Activated CD4-positive, alpha-beta memory T cell treated with anti-CD3 and anti-CD28 coated beads for 36 hours (primary cell): ENCODE measurements at regions not wholly inside any gene's neighbourhood (a gene's known extent, or its start where the extent isn't known, plus 50 kb on each side); places are given as distances from the start of the nearest gene placed in this dataset.

ENCODE experiments used
- CTCF ChIA-PET: fragments of 350-600 bp; sonication (Branson Sonifier 250); formaldehyde crosslinking; loops from one replicate; lab custom pipeline; 2021; ENCODE audit warnings: antibody characterized with exemption, inconsistent platforms; lab: Charles Lee
- POLR2A ChIA-PET: fragments of 350-600 bp; sonication (Branson Sonifier 250); formaldehyde crosslinking; loops from one replicate; lab custom pipeline; 2021; ENCODE audit warnings: antibody characterized with exemption; lab: Charles Lee
- DNase-seq: peaks from one replicate; pipeline ENCODE4 v3.0.0-alpha.2; 2020
- H3K27ac Mint-ChIP-seq: one replicate; pipeline ENCODE4 v1.8.0; 2021; ENCODE audit warnings: mixed read lengths
- H3K27me3 Mint-ChIP-seq: one replicate; pipeline ENCODE4 v1.8.0; 2021; ENCODE audit warnings: mixed read lengths
- H3K36me3 Mint-ChIP-seq: one replicate; pipeline ENCODE4 v1.8.0; 2021; ENCODE audit warnings: mixed read lengths
- H3K4me1 Mint-ChIP-seq: one replicate; pipeline ENCODE4 v1.8.0; 2021; ENCODE audit warnings: low read depth, mixed read lengths
- H3K4me3 Mint-ChIP-seq: one replicate; pipeline ENCODE4 v1.8.0; 2021; ENCODE audit warnings: mild to moderate bottlenecking, mixed read lengths
- H3K9me3 Mint-ChIP-seq: one replicate; pipeline ENCODE4 v1.8.0; 2021; ENCODE audit warnings: mixed read lengths
- intact Hi-C: fragments of 100-400 bp; cut with micrococcal nuclease; formaldehyde crosslinking; loops from one replicate; pipeline ENCODE4 v1.15.1; 2023

DNA sequence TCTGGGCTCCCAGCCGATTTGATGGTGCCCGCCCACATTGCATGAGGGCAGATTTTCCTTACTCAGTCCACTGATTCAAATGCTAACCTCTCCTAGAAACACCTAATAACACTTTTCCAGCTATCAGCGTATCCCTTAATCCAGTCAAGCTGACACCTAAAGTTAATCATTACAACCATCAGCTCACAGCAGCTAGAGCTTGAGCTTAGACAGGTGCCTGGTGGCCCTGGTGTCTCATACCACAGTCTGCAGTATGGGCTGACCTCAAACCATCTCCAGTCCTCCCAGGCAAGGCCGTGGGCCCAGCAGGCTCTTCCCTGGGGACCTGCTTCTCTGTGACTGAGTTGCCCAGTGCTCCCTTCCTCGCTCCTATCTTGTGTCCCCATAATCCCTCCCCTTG lies 174.4 kb upstream of the NECTIN1 start:
- Mint-ChIP-seq H3K27ac (no peak overlapping the region), H3K36me3 (no peaks in the 10 kb centered on the region), H3K4me3 (no peak overlapping the region), H3K9me3 (no peaks in the 10 kb centered on the region), H3K27me3 (peaks cover 3% of the 10 kb centered on the region), H3K4me1 (no peaks in the 10 kb centered on the region)
- intact Hi-C loops, result no loop called here
- DNase-seq, result no peak
- POLR2A ChIA-PET, result no interaction called here
- CTCF ChIA-PET, result no interaction called here

DNA sequence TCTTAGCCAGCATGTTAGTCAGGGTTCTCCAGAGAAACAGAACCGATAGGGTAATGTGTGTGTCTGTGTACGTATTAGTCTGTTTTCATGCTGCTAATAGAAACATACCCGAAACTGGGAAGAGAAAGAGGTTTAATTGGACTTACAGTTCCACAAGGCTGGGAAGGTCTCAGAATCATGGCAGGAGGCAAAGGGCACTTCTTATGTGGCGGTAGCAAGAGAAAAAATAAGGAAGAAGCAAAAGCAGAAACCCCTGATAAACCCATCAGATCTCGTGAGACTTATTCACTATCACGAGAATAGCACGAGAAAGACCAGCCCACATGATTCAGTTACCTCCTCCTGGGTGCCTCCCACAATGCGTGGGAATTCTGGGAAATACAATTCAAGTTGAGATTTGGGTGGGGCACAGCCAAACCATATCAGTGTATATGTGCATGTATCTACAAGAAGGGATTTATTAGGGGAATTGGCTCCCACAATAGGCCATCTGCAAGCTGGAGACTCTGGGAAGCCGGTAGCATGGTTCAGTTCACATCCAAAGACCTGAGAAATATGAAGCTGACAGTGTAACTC lies 173.7 kb upstream of the NECTIN1 start:
- intact Hi-C loops, result no loop called here
- no peak for DNase-seq
- POLR2A ChIA-PET, result no interaction called here
- Mint-ChIP-seq H3K9me3 (no peaks in the 10 kb centered on the region), H3K27ac (no peak overlapping the region), H3K4me1 (no peaks in the 10 kb centered on the region), H3K27me3 (peaks cover 3% of the 10 kb centered on the region), H3K36me3 (no peaks in the 10 kb centered on the region), H3K4me3 (no peak overlapping the region)
- CTCF ChIA-PET, result no interaction called here

DNA sequence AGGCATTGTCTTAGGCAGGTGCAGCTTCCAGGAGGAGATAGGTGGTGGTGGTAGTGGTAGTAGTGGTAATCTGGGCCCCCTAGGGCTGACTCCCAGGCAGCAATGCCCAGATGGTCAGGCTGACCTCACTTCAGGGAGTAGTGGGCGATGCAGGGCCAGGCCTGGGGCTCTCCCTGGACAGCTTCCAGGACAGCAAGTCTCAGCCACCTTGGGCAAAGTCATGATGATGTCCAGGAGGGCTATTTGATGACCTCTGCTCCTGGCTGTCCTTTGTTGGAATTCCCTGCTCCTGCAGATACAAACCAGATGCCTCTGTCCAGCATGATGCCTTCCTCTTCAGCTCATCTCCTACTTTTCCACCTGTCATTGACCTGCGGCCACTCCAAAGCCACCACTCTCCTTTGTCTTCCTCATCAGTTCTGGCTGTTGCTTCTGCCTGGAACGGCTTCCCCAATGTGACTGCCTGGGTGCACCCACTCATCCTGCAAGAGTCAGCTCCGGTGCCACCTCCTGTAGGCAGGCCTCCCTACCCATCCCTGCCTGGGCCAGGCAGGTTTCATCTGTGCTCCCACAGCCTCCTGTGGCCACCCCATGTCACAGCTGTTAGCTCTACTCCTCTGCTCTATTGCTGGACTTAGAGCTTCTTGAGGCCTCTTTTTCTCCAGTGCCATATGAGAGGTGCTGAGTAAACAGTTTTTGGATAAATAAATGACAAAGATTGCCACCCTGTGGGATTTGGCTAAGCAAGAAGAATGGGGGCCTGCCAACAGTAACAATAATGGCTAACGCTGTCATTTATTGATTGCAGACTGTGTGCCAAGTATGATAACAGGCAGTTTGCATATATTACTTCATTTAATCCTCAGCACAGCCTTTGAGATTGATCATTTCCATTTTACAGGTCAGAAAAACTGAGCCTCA lies 172.9 kb upstream of the NECTIN1 start:
- Mint-ChIP-seq H3K27me3 (no peaks in the 10 kb centered on the region), H3K4me3 (no peak overlapping the region), H3K4me1 (no peaks in the 10 kb centered on the region), H3K9me3 (no peaks in the 10 kb centered on the region), H3K27ac (no peak overlapping the region), H3K36me3 (no peaks in the 10 kb centered on the region)
- intact Hi-C loops, result no loop called here
- CTCF ChIA-PET, result no interaction called here
- POLR2A ChIA-PET, result no interaction called here
- DNase-seq, result no peak

DNA sequence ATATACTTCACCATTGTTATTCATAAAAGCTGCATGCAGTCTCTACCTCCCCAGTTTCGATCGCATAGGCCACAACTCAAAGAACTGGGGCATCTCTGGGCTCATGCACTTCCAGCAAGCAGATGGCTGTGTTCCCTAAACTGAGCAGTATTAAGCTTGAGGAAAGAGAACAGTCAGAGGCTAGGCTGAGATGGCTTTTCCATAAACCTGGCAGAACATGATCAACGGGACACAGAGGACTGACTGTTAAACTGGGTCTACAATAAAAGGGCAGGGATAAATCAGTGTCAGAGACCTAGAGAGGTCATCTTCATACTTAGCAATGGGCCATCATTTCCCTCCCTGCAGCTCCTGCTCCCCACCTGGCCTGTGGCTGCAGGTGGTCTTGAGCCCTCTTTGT lies 171.0 kb upstream of the NECTIN1 start:
- ChIA-PET POLR2A (no interaction called here), CTCF (no interaction called here)
- H3K4me3 Mint-ChIP-seq, result no peak overlapping the region
- H3K36me3 Mint-ChIP-seq, result no peaks in the 10 kb centered on the region
- DNase-seq, result no peak
- H3K27ac Mint-ChIP-seq, result no peak overlapping the region
- H3K27me3 Mint-ChIP-seq, result no peaks in the 10 kb centered on the region
- no peaks in the 10 kb centered on the region for H3K9me3 Mint-ChIP-seq
- no peaks in the 10 kb centered on the region for H3K4me1 Mint-ChIP-seq
- intact Hi-C loops, result no loop called here

DNA sequence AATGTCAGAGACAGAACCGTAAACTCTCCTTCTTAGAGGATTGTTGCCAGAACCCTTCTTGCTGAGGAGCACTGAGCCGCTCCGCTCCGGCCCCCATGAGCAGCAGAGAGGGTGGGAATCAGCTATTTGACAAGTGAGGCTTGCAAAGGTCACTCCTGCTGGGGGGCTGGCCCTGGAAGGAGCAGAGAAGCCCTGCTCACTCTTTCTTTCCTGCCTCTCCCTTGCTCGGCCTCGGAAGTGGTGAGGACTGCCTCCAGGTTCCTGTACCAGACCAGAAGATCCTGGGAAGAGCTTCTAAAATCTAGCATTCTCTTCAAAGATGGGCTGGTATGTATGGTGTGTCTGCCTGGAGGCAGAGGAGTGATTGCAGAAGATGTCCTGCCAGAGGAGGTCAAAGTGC lies 168.6 kb upstream of the NECTIN1 start:
- H3K9me3 Mint-ChIP-seq, result no peaks in the 10 kb centered on the region
- H3K27ac Mint-ChIP-seq, result no peak overlapping the region
- ChIA-PET POLR2A (no interaction called here), CTCF (no interaction called here)
- no peaks in the 10 kb centered on the region for H3K27me3 Mint-ChIP-seq
- H3K36me3 Mint-ChIP-seq, result no peaks in the 10 kb centered on the region
- DNase-seq, result no peak
- no peaks in the 10 kb centered on the region for H3K4me1 Mint-ChIP-seq
- H3K4me3 Mint-ChIP-seq, result no peak overlapping the region
- intact Hi-C loops, result no loop called here

DNA sequence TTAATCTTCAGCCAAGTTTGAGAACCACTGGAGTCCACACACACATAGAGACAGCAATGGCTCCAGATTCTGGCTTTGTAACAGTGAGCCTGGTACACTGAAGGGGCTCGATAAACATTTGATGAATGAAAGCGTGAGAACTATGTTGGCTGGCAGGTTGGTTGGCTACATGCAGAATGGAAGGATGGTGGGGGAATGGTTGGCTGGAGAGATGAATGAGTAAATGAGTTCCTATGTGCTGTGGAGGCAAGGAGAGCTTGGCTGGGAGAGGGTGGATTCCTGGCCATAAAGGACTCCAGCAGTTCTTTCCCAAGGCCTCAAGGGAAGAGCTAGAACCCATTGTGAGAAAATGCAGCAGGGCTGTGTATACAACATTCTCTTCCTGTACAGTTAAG lies 168.0 kb upstream of the NECTIN1 start:
- Mint-ChIP-seq H3K9me3 (no peaks in the 10 kb centered on the region), H3K27ac (no peak overlapping the region), H3K27me3 (peaks cover under 1% of the 10 kb centered on the region), H3K36me3 (no peaks in the 10 kb centered on the region), H3K4me3 (no peak overlapping the region), H3K4me1 (no peaks in the 10 kb centered on the region)
- intact Hi-C loops, result no loop called here
- DNase-seq, result no peak
- POLR2A ChIA-PET, result no interaction called here
- CTCF ChIA-PET, result no interaction called here

DNA sequence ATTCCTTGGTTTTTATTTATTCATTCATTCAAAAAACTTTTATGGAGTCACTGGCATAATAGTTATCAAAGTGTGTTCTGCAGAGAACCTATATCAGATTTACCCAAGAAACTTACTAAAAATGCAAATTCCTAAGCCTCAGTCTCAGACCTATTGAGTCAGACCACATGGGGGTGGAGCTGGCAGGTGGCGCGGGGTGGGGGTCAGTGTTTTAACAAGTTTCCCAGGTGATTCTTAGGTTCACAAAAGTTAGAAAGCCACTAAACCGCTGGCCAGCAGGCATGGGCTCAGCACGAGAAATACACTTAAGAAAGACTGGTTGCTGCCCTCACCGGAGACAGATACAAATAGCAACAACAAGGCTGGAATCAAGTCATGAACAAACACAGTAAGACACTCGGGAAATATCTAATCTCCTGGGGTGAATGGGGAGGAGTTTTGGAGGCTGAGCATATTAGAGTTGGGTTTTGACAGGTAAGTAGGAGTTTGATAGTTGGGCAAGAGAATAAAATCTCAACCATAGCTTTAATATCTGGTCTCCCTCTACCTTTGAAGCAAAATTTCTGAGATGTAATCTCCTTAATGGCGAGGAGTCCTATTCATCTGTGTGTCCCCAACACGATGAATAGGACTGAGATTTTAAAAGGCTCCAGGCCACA lies 167.5 kb upstream of the NECTIN1 start:
- peaks cover 4% of the 10 kb centered on the region for H3K27me3 Mint-ChIP-seq
- ChIA-PET CTCF (no interaction called here), POLR2A (no interaction called here)
- no peaks in the 10 kb centered on the region for H3K4me1 Mint-ChIP-seq
- intact Hi-C loops, result no loop called here
- H3K27ac Mint-ChIP-seq, result no peak overlapping the region
- no peaks in the 10 kb centered on the region for H3K36me3 Mint-ChIP-seq
- H3K4me3 Mint-ChIP-seq, result no peak overlapping the region
- no peaks in the 10 kb centered on the region for H3K9me3 Mint-ChIP-seq
- DNase-seq, result no peak

DNA sequence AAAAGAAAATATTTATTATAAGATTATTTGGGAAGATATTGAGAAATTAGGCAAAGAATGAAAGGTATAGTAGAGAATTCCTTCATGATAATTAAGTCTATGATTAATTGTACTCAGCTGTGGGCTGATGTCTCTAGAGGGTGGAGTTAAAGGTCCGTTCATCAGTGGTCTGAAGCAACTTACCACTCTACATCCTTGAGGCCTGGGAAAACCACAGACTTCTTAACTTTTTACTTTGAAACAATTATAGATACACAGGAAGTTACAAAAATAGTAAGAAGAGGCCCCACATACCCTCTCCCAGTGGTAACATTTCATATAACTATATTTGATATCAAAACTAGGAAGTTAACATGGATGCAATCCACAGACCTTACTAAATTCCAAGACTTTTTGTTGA lies 167.0 kb upstream of the NECTIN1 start:
- H3K27me3 Mint-ChIP-seq, result peaks cover 4% of the 10 kb centered on the region
- POLR2A ChIA-PET, result no interaction called here
- H3K36me3 Mint-ChIP-seq, result no peaks in the 10 kb centered on the region
- H3K27ac Mint-ChIP-seq, result no peak overlapping the region
- H3K4me3 Mint-ChIP-seq, result no peak overlapping the region
- no peaks in the 10 kb centered on the region for H3K4me1 Mint-ChIP-seq
- intact Hi-C loops, result no loop called here
- CTCF ChIA-PET, result no interaction called here
- DNase-seq, result no peak
- no peaks in the 10 kb centered on the region for H3K9me3 Mint-ChIP-seq

DNA sequence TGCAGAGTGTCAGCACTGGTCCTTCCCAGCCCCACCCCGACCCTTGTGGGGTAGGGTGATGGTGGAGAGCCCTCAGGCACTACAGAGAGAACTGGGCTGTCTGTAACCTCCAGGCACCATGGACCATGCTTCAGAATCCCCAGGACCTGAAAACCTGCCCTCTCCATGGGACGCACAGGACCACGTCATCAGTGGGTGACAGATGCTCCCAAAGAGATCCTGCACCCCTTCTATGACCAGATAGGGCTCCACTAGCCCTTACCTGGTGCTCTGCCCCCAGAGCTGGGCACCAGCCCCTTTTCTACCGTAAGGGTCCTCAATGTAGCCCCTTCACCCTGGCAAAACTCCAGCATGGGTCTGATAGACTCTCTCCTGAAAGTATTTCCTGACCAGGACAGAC lies 165.9 kb upstream of the NECTIN1 start:
- no peaks in the 10 kb centered on the region for H3K4me1 Mint-ChIP-seq
- POLR2A ChIA-PET, result no interaction called here
- H3K27ac Mint-ChIP-seq, result no peak overlapping the region
- H3K4me3 Mint-ChIP-seq, result no peak overlapping the region
- CTCF ChIA-PET, result no interaction called here
- no peak for DNase-seq
- intact Hi-C loops, result no loop called here
- H3K27me3 Mint-ChIP-seq, result peaks cover 4% of the 10 kb centered on the region
- no peaks in the 10 kb centered on the region for H3K36me3 Mint-ChIP-seq
- no peaks in the 10 kb centered on the region for H3K9me3 Mint-ChIP-seq

DNA sequence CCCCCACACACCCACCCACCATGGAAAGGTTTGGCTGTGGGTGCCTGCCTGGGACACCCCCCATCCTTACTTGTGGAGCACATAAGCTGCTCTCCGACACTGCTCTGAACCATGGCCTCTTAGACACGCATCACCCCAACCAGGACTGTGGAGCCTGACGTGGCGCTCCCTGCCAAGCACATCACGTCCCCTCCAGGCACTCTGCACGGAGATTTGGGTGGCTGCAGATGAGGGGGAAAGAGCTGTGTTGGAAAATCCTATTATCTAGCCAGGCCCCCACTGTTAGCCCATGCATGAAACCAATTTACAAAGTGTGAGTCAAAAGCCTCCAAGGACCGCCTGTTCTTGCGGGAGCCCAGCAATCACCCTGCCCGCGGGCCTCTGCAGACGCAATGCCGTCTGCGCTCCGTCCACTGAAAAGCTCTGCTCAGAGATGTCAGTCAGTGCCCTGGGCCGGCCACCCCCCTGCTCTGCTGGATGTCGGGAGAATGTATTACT lies 163.4 kb upstream of the NECTIN1 start:
- intact Hi-C loops, result no loop called here
- POLR2A ChIA-PET, result no interaction called here
- no peak overlapping the region for H3K4me3 Mint-ChIP-seq

DNA sequence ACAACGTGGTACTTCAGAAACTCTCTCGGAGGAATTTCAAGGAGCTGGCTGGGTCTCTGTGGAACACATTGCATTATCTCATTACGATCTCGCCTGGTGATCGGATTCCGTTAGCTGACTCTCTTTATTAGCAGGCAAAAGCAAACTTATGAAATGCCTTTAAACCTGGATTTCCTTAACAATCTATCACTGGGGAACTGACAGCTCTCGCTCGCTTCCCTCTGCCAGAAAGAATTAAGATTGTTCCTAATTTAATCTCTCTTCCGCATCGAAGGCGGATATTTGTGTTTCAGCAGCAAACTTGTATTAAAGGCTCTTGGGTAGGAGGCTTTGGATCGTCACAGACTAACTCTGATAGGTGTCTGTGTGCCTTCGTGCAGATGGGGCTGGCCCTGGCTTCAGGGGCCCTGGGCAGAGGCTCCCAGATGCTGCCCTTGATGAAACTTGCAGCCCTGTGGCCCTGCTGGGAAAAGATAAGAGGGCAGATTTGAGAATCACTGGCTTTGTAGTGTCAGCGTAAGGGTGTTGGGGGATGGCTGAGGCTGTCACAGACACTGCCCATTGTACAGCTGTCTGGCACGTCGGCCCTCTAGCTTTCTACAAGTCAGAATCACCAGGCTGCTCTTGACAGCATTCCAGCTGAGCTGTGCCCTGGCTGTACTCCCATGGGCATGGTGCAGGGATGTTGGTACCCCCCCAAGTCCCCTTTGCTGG lies 162.2 kb upstream of the NECTIN1 start:
- Mint-ChIP-seq H3K36me3 (no peaks in the 10 kb centered on the region), H3K27me3 (peaks cover 4% of the 10 kb centered on the region), H3K9me3 (no peaks in the 10 kb centered on the region), H3K27ac (no peak overlapping the region), H3K4me1 (no peaks in the 10 kb centered on the region), H3K4me3 (no peak overlapping the region)
- ChIA-PET POLR2A (no interaction called here), CTCF (no interaction called here)
- intact Hi-C loops, result no loop called here
- DNase-seq, result no peak

More for the DNA sequence above, 163.4 kb upstream of the NECTIN1 start:
- H3K4me1 Mint-ChIP-seq, result no peaks in the 10 kb centered on the region
- H3K36me3 Mint-ChIP-seq, result no peaks in the 10 kb centered on the region
- peaks cover 4% of the 10 kb centered on the region for H3K27me3 Mint-ChIP-seq
- H3K27ac Mint-ChIP-seq, result no peak overlapping the region
- DNase-seq, result no peak
- CTCF ChIA-PET, result no interaction called here
- no peaks in the 10 kb centered on the region for H3K9me3 Mint-ChIP-seq

DNA sequence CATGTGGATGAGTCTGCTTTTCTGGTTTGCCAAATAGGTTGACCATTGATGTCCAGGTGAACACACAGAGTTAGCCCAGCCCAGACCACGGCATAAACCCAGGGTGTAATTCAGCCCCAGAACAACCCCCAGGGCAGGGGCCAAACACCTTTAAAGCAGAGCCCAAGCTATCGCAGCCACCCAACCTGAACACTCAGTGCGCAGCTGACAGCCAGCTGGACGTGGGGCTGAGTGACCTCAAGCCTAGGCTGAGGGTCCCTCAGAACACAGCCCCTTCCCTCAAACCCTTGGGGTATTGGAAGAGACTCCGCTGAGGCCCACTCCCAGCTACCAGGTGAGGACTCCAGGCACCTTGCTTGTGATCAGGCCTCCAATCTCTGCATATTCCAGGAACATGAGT lies 161.5 kb upstream of the NECTIN1 start:
- CTCF ChIA-PET, result no interaction called here
- intact Hi-C loops, result no loop called here
- peaks cover 4% of the 10 kb centered on the region for H3K27me3 Mint-ChIP-seq
- no peak for DNase-seq
- POLR2A ChIA-PET, result no interaction called here
- no peaks in the 10 kb centered on the region for H3K4me1 Mint-ChIP-seq
- no peaks in the 10 kb centered on the region for H3K36me3 Mint-ChIP-seq
- no peaks in the 10 kb centered on the region for H3K9me3 Mint-ChIP-seq
- H3K4me3 Mint-ChIP-seq, result no peak overlapping the region
- no peak overlapping the region for H3K27ac Mint-ChIP-seq
